ENCODE measurements at regions not wholly inside any gene's neighbourhood (a gene's known extent, or its start where the extent isn't known, plus 50 kb on each side); places are given as distances from the start of the nearest gene placed in this dataset.

- H3K9me3 Mint-ChIP-seq: no peaks in the 10 kb centered on the region
- H3K27me3 Mint-ChIP-seq (ENCODE audit: low read depth): no peaks in the 10 kb centered on the region
- POLR2A ChIA-PET: no interaction called here
- no peak for DNase-seq (ENCODE audit: low spot score)
- TF ChIP-seq ZNF671 (CRISPR knock-in tag; IDR thresholded peaks at IDR 0.05) (no peak), USF1 (CRISPR knock-in tag; IDR thresholded peaks at IDR 0.05) (no peak), CBFB (CRISPR knock-in tag; IDR thresholded peaks at IDR 0.05; ENCODE audit: low read depth) (no peak), HMGA2 (CRISPR knock-in tag; IDR thresholded peaks at IDR 0.05) (no peak), PREB (CRISPR knock-in tag; IDR thresholded peaks at IDR 0.05; ENCODE audit: borderline replicate concordance) (no peak), USF2 (CRISPR knock-in tag; IDR thresholded peaks at IDR 0.05) (no peak), PRDM15 (CRISPR knock-in tag; IDR thresholded peaks at IDR 0.05) (no peak), ARID4B (CRISPR knock-in tag; IDR thresholded peaks at IDR 0.05; ENCODE audit: borderline replicate concordance) (no peak), IRF1 (CRISPR knock-in tag; IDR thresholded peaks at IDR 0.05) (no peak), FOXJ3 (CRISPR knock-in tag; IDR thresholded peaks at IDR 0.05; ENCODE audit: borderline replicate concordance) (no peak), TP53 (CRISPR knock-in tag; IDR thresholded peaks at IDR 0.05) (no peak), OVOL2 (CRISPR knock-in tag; IDR thresholded peaks at IDR 0.05; ENCODE audit: borderline replicate concordance) (no peak), FOXP1 (CRISPR knock-in tag; IDR thresholded peaks at IDR 0.05; ENCODE audit: borderline replicate concordance) (no peak)
- CTCF ChIA-PET: no interaction called here
- no peaks in the 10 kb centered on the region for H3K36me3 Mint-ChIP-seq
- H3K4me1 Mint-ChIP-seq: peaks cover 24% of the 10 kb centered on the region
- no peak for ATAC-seq
- no peak overlapping the region for H3K27ac Mint-ChIP-seq
- no peak overlapping the region for H3K4me3 Mint-ChIP-seq
Measured at GRCh38 chr12:66751432-66752113, 72.7 kb upstream of the GRIP1 start.

GRCh38 chr12:66753810-66754209, 74.9 kb upstream of the GRIP1 start:
- Mint-ChIP-seq H3K27me3 (ENCODE audit: low read depth) (no peaks in the 10 kb centered on the region), H3K4me1 (peaks cover 23% of the 10 kb centered on the region), H3K4me3 (no peak overlapping the region), H3K9me3 (no peaks in the 10 kb centered on the region), H3K36me3 (no peaks in the 10 kb centered on the region), H3K27ac (no peak overlapping the region)
- DNase-seq (ENCODE audit: low spot score) (no peak), ATAC-seq (no peak)
- ChIA-PET POLR2A (no interaction called here), CTCF (no interaction called here)
- TF ChIP-seq ELF4 (CRISPR knock-in tag; IDR thresholded peaks at IDR 0.05; ENCODE audit: low read depth) (no peak), JAZF1 (CRISPR knock-in tag; IDR thresholded peaks at IDR 0.05) (no peak), ETV6 (CRISPR knock-in tag; IDR thresholded peaks at IDR 0.05) (no peak), AR (CRISPR knock-in tag; IDR thresholded peaks at IDR 0.05) (no peak), JUN (CRISPR knock-in tag; IDR thresholded peaks at IDR 0.05) (no peak), ZSCAN18 (CRISPR knock-in tag; IDR thresholded peaks at IDR 0.05) (no peak)
